GM18498 (cell line): ENCODE measurements at regions not wholly inside any gene's neighbourhood (a gene's known extent, or its start where the extent isn't known, plus 50 kb on each side); places are given as distances from the start of the nearest gene placed in this dataset.
"Not testable (repeated sequence)": the region's sequence is repeated elsewhere in the genome, so short reads cannot be mapped to it uniquely, and the experiment has no call there.

ENCODE experiments used
- ATAC-seq: cut with Tn5 transposase; IDR thresholded peaks from one replicate; pipeline ENCODE4 v1.9.1; 2021; ENCODE audit warnings: mild to moderate bottlenecking, moderate library complexity; ENCODE audit not compliant: unreplicated experiment

DNA sequence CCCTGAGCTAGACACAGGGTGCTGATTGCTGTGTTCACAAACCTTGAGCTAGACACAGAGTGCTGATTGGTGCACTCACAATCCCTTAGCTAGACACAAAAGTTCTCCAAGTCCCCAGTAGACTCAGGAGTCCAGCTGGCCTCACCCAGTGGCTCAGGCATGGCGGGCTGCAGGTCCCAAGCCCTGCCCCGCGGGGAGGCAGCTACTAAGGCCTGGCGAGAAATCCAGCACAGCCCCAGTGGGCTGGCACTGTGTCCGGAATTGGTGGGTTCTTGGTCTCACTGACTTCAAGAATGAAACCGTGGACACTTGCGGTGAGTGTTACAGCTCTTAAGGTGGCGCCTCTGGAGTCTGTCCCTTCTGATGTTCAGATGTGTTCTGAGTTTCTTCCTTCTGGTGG is 741.2 kb downstream of the SOCS6 start:
- ATAC-seq, result not testable (repeated sequence)

DNA sequence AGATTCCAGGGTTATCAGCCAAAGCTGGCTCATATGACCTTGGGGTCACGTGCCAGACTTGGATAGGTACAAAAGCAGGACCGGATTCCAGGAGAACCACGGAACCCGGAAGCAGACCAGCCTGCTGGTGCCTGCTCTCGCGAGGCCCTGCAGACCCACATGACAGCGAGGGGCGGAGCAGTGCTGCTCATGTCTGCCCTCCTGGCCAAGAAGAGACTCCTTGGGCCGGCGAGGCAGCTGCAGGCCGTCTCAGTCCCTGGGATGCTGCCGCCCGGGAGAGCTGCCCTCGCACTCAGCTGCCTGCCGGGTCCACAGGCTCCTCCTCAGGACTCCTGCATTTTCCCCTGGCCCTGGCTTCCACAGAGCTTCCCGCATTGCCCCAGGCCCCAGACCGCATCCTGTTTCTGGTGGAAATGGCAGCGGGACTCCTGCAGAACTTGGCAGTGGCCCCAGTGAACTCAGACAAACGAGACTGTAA is 739.5 kb downstream of the SOCS6 start:
- no peak for ATAC-seq

- ATAC-seq, result no peak
These were observed 738.7 kb downstream of the SOCS6 start for GRCh38 chr18:71027531-71027930.

GRCh38 chr18:71025505-71026225 is 736.8 kb downstream of the SOCS6 start:
- no peak for ATAC-seq

DNA sequence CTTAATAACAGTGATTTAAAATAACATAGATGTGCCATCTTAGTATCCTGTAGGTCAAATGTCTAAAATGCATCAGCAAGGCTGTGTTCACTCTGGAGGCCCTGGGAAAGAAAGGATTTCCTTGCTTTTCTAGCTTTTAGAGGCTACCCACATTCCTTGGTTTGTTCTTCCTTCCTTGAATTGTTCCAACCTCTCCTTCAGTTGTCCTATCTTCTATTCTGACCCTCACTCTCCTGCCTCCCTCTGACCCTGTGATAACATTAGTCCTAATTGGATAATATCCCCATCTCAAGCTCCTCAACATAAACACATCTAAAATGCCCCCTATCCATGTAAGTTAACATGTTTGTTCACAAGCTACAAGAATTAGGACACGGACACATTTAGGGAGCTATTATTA is 733.5 kb downstream of the SOCS6 start:
- ATAC-seq, result no peak

GRCh38 chr18:71021030-71021362 is 732.2 kb downstream of the SOCS6 start:
- ATAC-seq, result no peak

DNA sequence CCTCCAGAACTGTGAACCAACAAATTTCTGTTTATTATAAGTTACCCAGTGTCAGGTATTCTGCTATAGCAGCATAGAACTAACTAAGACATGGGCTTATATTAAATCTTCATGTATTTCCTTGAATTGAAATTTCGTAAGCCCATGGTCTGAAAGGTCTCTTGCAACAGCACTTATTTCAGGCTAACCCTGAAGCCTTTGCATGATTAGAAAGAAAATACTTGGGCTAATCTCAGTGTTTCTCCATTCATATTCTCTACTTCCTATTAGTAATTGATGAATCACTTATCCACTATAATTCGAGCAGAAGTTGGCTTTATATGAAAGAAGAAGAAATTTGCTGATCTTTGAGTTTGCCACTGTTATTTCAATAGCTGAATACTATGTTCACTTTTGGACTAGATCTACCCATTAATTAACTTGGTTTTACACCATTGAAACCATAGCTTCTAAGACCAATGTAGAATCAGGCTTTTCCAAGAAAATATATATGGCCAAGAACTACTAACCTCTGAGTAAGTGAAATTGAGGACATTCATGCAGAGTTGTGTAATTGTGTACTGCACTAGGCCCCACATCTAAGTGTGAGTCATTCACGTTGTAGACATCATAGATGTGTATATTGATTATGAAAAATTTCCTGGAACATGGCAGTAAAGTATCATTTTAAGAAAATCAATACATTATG is 731.6 kb downstream of the SOCS6 start:
- no peak for ATAC-seq

GRCh38 chr18:71018816-71019215 is 730.0 kb downstream of the SOCS6 start:
- ATAC-seq, result no peak

DNA sequence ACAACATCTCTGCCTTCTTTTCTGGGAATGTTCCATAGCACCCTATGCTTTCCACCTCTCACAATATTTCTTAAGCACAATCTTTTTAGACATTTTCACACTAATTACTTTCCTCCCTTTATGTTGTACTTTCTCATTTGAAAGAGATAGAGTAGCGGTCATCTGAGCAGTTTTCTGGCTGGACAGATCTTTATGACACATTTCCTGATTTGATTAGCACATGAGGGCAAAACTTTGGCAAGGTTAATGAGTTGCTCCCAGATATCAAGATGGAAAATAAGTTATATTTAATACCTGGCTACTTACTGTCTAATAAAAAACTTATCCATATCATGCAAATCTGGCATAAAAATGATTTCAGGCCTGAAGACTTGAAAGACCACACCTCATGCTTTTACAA is 723.9 kb downstream of the SOCS6 start:
- ATAC-seq, result no peak

GRCh38 chr18:71011389-71011788 is 722.5 kb downstream of the SOCS6 start:
- ATAC-seq, result peak; percentile 73

DNA sequence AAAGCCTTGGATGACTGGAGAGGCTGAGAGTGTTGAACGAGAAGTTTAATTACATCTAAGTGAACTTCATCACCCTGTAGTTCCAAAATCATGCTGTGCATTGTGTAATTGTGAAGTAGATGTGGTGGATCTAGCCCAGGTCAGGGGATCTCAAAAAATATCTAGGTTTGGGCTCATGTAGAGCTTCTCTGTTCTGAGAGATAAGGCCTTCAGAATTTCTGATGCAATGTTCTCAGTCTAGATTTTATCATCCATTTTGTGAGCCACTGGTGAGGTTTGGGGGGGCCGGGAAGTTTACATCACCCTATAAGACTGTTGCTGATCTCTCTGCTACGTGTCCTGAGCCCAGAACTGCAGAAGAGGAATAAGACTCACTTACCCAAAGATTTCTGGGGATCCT is 719.4 kb downstream of the SOCS6 start:
- ATAC-seq, result no peak

- no peak for ATAC-seq
These were observed 712.8 kb downstream of the SOCS6 start for GRCh38 chr18:71001597-71001996.

DNA sequence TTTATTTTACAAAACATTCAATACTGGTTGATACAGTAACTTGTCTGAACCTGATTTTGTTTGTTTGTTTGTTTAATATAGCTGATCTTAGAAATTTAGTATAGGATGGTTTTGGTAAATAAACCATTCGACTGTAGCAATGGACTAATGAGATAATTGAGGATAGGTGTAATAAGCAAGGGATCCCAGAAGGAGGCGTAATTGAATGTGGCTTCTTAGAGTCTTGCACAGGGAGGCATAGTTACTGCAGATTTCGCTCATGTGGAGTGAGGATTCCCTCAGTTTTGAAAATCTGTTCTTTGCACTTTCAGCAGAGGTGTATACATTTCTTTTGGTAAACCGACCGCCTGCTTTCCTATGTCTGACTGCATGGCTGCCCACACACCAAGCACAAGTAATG is 709.6 kb downstream of the SOCS6 start:
- no peak for ATAC-seq

DNA sequence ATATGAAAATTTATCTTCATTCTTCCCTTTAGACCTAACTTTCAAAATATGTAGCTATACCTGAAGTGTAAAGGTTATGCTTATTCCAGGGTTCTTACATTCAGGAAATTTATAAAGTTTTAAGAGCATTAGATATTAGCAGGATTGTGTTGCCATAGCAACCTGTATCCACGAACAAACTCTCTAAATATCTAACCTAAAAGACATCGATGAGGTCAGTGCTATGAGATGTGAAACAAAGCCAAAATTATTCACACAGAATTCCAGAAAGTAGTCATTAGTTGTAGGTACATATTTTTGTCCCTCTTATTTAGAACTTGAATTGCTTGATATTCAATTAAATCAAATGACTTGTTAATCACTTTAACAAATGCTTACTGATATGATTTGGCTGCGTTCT is 705.3 kb downstream of the SOCS6 start:
- no peak for ATAC-seq

- no peak for ATAC-seq
These were observed 702.7 kb downstream of the SOCS6 start for GRCh38 chr18:70991577-70991976.

- ATAC-seq, result no peak
These were observed 697.1 kb downstream of the SOCS6 start for GRCh38 chr18:70985948-70986347.

DNA sequence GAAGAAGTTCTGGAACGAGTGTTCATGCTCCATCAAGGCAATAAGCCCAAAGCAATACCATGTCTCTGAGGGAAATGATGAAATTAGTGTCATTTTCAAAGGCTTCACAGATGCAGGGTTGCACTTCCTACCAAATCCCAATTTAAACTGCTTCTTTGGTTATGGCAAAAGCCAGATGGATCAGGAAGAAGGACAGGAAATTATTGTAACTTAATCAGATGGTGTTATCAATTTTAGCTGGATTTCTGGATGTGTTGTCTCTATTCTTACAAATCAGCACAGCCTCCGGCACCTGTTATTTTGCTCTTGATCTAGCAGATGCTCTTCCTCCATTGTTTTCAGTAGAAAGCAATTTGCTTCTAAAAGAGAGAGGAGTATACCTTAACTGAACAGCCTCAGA is 693.4 kb downstream of the SOCS6 start:
- ATAC-seq, result no peak

DNA sequence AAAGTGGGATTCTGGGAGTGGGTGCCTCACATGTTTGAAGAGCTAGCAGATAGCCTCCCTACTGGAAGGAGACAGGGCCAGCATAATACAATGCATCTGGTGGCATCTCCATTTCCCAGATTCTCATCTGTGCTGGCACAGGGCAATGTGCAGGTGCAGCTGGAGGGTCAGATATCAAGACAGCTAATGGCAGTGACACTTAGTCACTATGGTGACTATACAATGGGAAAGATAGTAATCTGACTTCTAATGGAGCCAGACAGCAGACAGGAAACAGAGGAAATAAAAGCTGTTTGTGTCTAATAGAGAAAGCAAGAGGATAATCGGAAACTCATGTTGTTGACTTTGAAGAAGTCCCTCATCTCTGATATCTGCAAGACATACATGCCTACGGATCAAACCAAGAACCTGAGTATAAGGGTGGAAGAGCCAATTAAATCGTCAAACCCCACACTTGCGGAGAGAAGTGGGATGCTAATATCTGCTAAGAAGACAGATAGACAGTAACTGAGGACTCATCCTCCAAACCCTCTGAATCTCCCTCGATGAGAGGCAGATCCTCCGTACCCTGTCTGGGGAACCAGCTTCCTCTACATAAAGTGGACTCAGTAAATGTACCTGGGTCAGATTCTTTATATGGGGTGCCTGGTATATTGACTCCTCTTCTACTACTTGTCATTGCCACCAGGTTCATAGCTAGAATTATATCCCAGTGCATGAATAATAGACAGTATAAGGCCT is 692.7 kb downstream of the SOCS6 start:
- no peak for ATAC-seq

GRCh38 chr18:70973626-70974025 is 684.8 kb downstream of the SOCS6 start:
- ATAC-seq, result no peak

DNA sequence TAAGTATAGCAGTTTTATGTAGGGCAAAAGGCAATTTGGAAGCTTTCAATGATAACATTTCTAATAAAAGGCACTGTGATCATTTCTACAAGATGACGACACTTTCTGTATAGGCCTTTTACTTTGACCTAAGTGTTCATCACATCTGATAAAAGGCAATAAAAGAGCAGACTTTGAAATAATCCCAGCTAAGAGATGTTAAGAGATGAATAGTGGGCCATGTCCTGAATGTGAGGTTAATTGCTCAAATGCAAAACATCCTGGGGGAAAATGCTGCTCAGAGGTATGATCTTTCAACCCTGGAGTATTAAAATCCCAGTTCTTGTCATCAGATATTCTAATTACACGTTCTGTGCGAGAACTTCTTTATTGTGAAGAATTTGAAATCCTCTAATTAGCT is 677.6 kb downstream of the SOCS6 start:
- no peak for ATAC-seq

DNA sequence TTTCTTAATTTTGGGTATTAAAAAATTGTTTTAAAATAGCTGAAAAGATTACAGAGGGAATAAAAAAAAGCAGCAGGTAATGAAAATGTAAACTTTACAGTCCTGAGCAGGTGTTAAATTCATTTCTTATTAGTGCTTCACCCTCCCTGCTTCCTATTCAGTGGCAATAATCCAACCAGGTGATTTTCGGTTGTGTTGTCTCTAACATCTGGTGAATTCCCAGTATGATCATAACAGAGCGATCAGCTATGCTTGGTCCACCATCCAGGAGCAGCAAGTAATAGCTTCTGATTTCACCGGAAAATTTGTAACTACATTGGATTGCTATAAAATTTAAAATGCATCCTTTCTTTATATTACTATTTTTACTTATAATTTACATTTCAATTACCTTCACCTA is 673.1 kb downstream of the SOCS6 start:
- ATAC-seq, result no peak

- ATAC-seq, result no peak
These were observed 667.7 kb downstream of the SOCS6 start for GRCh38 chr18:70956554-70956953.
